H1 (cell line): ENCODE measurements at regions not wholly inside any gene's neighbourhood (a gene's known extent, or its start where the extent isn't known, plus 50 kb on each side); places are given as distances from the start of the nearest gene placed in this dataset.

Experiments
- JUN ChIP-seq: IDR thresholded peaks from 2 replicates; pipeline ENCODE4 v1.6.1; 2011; ENCODE audit warnings: low read depth, mild to moderate bottlenecking, improper control_type of control experiment, low read length
- NRF1 ChIP-seq: IDR thresholded peaks from 2 replicates; pipeline ENCODE4 v1.6.1; 2011; ENCODE audit warnings: mild to moderate bottlenecking, low read depth, low read length, improper control_type of control experiment
- RAD21 ChIP-seq, 2 experiments: IDR thresholded peaks in 1 of 2; conservative IDR thresholded peaks in 1 of 2; 2 replicates each; pipeline ENCODE4 v1.6.1; 2011; ENCODE audit warnings: low read depth in 2 of 2, low read length in 2 of 2, improper control_type of control experiment in 1 of 2, inconsistent platforms in 1 of 2, mild to moderate bottlenecking in 1 of 2, moderate library complexity in 1 of 2
- SP1 ChIP-seq: IDR thresholded peaks from 2 replicates; pipeline ENCODE4 v1.6.1; 2011; ENCODE audit warnings: low read depth, low read length
- SRF ChIP-seq: IDR thresholded peaks from 2 replicates; pipeline ENCODE4 v1.6.1; 2011; ENCODE audit warnings: mild to moderate bottlenecking, low read depth, low read length, moderate library complexity
- TBP ChIP-seq: IDR thresholded peaks from 2 replicates; pipeline ENCODE4 v1.6.1; 2011; ENCODE audit warnings: low read depth, low read length, improper control_type of control experiment
- YY1 ChIP-seq: IDR thresholded peaks from 2 replicates; pipeline ENCODE4 v1.6.1; 2011; ENCODE audit warnings: low read depth, mild to moderate bottlenecking, low read length

- TF ChIP-seq RAD21 (IDR thresholded peaks at IDR 0.05 in 1 of 2, conservative IDR thresholded peaks at IDR 0.05 in 1 of 2; ENCODE audit: low read depth in 2 of 2, low read length in 2 of 2) (no peak), JUN (no peak), YY1 (no peak), TBP (no peak), SRF (no peak), NRF1 (no peak), SP1 (no peak)
- TF ChIP-seq, all 59 proteins: peak for 0
These were observed 469.2 kb upstream of the PCDH20 start (continued) for GRCh38 chr13:61884830-61885229.
